ENCODE measurements at regions not wholly inside any gene's neighbourhood (a gene's known extent, or its start where the extent isn't known, plus 50 kb on each side); places are given as distances from the start of the nearest gene placed in this dataset.
A peak's percentile ranks its signal among the peaks of the same experiment; 100 is the strongest.
"Not testable (repeated sequence)": the region's sequence is repeated elsewhere in the genome, so short reads cannot be mapped to it uniquely, and the experiment has no call there.

DNA sequence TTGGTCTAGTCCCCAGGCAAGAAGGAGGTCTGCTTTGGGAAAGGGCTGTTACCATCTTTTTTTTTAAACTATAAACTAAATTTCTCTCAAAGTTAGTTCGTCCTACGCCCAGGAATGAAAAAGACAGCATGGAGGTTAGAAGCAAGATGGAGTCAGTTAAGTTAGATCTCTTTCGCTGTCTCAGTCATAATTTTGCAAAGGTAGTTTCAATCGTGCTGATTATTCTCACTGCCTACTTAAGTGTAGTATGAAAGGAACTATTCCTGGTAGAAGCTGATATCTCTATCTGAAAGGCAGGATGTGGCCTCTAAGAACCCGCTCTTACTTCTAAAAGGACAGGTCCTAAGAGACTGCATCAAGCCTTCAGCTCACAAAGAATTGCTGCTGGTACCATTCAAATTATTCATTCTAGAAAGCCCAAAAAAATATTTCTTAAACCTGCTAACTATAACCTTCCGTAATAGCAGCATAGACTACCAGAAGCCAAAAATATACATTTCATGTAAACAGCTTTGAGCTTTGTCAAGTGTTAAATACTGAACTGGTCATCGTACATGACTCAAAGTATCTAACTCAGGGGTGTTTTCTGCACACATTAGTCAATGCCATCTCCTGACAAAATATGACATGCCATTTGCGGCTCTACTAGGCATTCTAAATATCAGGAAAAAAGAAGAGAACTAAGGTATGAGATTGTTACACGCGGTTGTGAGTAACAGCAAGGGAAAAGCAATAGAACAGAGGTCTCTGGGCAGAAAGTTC lies 96.0 kb upstream of the CCDC80 start:
- DNase-seq = no peak

DNA sequence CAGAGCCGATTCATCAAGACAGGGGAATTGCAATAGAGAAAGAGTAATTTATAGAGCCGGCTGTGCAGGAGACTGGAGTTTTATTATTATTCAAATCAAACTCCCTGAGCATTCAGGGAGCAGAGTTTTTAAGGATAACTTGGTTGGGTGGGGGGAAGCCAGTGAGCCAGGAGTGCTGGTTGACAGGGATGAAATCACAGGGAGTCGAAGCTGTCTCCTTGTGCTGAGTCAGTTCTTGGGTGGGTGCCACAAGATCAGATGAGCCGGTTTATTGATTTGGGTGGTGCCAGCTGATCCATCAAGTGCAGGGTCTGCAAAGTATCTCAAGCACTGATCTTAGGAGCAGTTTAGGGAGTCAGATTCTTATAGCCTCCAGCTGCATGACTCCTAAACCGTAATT lies 95.4 kb upstream of the CCDC80 start:
- DNase-seq = no peak

DNA sequence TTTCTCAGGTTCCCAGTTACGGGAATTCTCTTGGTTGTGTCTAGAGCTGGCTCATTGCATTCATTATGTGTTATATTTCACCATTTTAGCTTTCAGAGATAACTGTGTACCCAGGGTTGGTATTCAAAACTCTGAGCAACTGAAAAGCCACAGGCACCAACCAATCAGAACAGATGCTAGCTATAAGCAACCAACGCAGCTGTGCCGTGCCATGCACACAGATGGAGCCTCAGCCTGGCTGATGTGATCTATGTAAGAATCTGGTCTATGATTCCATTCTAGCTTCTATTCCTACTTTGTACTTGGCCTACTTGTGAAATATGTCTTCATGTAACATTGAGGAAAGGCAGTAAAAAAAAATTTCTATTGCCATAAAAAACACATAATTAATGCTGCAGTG lies 95.0 kb upstream of the CCDC80 start:
- DNase-seq = peak; percentile 19

DNA sequence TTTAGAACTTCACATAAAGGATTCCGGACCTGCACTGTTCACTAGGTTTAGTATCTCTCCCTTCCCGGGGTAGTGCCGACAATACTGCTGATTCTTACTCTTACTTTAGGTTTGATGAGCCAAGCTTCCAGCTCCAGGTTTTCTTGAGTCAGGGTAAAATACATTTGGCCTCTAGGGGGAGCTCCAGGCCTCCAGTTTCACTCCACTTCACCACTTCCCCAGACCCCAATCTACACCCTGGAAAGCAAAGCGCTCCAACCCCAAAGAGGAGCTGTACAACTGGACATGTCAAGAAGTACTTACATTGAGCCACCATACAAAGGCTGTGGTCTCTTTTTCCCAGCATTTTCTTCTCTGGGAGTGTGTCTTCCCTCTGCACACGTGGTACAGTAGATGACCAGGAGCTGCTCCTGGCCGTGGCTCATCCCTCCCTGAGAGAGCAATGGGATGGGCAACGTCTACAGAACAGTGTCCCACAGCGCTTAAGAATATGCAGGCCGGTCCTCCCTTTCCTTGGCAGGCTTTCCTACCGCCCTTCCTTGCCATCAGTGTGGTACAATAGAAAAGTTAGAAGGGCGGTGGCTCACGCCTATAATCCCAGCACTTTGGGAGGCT lies 93.9 kb upstream of the CCDC80 start:
- DNase-seq = peak; percentile 86

DNA sequence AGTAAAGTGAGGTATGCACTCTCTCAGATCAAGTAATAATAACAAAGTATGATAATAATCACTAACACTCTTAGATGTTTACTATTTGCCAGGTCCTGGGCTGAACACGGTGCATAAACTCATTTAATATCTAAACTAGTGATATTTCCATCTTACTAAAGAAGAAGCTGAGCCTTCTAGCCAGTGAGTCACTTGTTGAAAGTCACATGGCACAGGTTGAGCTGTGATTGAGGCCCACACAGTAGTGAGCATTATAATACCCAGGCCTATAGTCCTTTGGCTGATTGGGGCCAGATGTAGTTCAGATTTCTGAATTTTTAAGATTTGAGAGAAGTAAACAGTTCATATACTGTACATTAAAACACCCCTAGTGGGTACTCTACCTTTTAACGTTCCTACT lies 93.2 kb upstream of the CCDC80 start:
- no peak for DNase-seq

DNA sequence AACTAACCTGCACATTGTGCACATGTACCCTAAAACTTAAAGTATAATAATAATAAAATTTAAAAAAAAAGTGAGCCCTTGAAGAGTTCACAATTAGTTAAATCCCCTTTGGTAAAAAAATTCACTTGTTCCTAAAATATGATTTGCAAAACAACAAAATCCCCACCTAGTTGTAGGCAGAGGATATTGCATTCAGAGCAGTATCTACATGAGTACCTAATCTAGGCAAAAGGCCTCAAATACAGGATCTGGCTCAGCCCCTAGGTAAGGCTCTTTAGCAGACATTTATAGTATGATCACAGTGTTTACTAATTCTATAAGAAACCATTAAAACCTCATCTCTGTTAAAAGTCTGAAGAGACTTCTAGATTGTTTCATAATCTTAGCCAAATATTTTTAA lies 89.3 kb upstream of the CCDC80 start:
- DNase-seq = no peak

DNA sequence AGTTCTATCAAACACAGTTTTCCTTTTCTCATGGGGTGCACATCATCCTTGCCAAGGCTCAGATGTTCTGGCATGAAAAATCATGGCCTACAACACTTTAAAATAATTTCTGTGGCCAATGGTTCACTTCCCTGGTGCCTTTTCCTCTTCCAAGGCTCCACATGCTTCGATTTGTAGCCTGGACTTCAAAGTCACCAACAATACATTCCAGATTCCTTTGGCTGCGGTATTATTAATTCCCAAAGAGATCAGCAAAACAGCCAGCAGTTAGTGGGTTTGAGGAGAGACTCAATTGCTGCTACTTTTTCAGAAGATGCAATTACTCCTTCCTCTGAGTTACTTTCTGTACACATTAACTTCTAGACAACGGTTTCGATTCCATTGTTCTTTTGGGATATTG lies 80.3 kb upstream of the CCDC80 start:
- DNase-seq = no peak

DNA sequence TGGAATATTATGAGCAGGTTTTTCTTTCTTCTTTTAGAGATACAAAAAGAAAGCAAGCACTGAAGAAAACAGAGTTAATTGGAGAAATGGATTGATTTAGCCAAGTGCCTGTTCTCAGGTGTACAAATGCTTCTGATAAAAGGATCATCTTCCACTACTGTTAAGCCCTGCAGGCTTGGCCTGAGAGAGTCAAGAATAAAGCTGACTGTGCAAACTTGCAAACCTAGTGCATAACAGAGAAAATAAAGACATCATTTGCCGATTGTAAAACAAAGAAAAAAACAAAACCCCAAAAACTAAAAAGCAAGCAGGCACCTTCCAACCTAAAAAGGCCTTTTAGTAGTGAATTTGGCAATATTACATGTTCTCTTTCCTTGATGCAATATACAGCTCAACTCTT lies 78.0 kb upstream of the CCDC80 start:
- DNase-seq = no peak

DNA sequence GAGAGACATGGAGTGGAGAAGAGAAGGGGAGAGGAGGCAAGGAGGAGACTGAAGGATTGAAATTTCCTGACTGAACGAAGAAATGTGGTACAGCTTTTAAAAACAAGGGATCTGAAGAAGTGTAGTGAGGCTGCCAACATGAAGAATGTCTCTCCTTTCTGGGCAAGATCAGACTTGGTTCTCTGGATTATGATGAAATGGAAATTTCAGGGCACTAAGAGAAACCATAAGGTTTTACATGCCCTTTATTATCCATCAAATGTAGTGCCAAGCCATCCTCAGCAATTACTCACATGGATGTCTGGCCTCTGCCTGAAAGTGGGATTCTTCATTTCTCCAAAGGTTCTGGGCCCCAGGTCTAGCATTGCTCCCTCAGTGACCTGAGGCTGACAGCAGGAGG lies 77.6 kb upstream of the CCDC80 start:
- DNase-seq = no peak

DNA sequence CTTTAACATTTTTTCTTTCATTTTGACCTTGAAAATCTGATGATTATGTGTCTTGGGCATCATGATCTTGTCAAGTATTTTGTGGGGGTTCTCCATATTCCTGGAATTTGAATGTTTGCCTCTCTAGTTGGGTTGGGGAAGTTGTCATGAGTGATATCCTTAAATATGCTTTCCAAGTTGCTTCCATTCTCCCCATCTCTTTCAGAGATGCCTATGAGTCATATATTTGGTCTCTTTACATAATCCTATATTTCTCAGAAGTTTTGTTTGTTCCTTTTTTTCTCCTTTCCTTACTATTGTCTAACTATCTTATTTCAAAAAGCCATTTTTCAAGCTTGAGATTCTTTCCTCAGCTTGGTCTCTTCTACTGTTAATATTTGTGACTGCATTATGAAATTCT lies 69.0 kb upstream of the CCDC80 start:
- DNase-seq = no peak

DNA sequence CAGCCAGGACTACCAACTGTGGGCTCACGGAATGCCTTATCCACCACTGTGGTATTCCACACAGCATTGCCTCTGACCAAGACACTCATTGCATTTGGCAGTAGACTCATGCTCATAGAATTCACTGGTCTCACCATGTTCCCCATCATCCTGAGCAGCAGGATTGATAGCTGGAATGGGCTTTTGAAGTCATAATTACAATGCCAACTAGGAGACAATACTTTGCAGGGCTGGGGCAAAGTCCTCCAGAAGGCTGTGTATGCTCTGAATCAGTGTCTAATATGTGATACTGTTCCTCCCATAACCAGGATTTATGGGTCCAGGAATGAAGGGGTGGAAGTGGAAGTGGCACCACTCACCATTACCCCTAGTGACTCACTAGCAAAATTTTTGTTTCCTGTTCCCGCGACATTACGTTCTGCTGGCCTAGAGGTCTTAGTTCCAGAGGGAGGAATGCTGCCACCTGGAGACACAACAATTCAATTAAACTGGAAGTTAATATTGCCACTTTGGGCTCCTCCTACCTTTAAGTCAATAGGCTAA lies 58.6 kb upstream of the CCDC80 start:
- no peak for DNase-seq

DNA sequence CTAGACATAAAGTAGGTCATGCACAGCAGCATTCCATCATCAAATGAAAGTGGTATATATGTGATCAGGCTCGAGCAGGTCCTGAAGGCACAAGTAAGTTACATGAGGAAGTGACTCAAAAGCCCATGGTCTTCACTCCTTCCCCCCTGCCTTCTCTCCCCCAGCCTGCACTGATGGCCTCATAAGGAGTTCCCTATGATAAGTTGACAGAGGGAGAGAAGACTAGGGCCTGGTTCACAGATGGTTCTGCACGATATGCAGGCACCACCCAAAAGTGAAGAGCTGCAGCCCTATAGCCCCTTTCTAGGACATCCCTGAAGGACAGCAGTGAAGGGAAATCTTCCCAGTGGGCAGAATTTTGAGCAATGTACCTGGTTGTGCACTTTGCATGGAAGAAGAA lies 57.5 kb upstream of the CCDC80 start:
- DNase-seq = not testable (repeated sequence)

DNA sequence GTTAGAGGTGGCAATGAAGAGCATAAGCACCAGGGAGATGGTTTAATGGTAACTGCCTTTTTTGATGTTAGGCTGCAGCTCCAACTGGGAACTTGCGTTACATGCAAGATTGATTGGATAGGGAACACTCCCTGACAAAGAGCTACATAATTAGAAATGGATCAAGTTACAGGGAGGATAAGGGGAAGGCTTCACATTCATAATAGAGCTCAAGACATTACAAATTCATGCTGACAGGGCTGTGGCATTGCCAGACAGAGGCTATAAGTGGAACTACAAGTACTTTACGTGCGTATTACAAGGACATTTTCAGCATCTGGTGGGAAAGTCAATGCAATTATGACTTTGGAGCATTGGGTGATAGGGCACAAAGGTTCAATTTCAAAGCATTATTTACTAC lies 55.3 kb upstream of the CCDC80 start:
- not testable (repeated sequence) for DNase-seq

DNA sequence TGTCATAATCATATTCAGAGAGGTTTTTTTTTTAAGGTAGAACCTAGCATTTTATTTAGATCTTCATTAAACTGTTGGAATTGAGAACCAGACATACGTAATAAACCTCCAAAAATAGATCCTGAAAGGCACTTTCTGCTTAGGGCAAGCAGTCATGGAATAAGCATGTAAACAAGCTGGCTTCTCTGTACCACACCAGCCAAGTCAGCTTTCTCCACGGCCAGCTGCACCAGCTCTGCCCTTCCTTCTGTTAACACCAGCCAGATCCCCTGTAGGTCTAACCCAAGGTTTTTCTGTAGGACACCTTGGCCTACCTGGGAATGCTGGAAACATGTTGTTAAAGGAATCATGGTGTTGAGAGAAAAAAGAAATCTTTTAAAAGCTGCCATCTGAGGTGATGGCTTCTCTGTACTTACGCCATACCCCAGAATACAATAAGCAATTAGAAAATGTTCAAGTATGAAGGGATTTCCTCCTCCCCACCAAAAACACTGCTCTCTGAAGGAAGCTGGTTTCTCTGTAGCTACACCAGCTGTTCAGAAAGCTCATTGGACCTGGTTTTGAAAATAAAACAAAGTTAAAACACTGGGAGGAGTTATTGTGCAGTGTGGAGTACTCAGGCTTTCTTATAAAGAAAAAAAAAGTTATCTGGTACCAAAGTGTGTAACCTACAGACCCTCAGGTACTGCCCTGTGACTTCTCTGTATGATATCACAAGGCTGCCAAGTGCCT lies 54.6 kb upstream of the CCDC80 start:
- DNase-seq = not testable (repeated sequence)

DNA sequence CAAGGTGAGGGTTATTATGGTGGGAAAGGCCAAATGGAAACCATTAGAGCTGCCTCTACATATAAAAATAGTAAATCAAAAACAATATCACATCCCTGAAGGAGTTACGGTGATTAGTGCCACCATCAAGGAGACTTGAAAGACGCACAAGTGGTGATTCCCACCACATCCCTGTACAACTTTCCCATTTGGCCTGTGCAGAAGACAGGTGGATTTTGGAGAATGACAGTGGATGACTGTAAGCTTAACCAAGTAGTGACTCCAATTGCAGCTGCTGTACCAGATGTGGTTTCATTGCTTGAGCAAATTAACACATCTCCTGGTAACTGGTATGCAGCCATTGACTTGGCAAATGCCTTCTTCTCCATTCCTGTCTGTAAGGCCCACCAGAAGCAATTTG lies 54.0 kb upstream of the CCDC80 start:
- DNase-seq = not testable (repeated sequence)

DNA sequence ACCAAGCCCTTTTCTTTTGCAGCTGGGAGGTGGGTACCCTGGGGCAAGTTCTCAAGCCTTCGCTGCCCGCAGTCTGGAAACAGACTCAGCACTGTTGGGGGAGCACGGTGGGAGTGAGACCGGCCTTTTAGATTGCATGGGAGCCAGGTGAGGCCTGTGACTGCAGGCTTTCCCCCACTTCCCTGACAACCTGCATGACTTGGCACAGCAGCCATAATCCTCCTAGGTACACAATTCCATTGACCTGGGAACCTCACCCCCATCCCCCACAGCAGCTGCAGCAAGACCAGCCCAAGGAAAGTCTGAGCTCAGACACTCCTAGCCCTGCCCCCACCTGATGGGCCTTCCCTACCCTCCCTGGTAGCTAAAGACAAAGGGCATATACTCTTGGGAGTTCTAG lies 52.2 kb upstream of the CCDC80 start:
- peak; percentile 32 for DNase-seq
